GM23248 (cell line): ENCODE measurements at regions not wholly inside any gene's neighbourhood (a gene's known extent, or its start where the extent isn't known, plus 50 kb on each side); places are given as distances from the start of the nearest gene placed in this dataset.

Source experiments
- DNase-seq: peaks from one replicate; pipeline ENCODE4 v3.0.0-alpha.2; 2015
- H2AFZ ChIP-seq: fragments of 200-600 bp; sonication (generic); 2 replicates; pipeline ENCODE4 v1.6.1; 2016; ENCODE audit warnings: antibody characterized with exemption
- H3F3A ChIP-seq: fragments of 200-600 bp; sonication (generic); 2 replicates; pipeline ENCODE4 v1.6.1; 2016; ENCODE audit warnings: mild to moderate bottlenecking, antibody characterized with exemption, mixed run types; ENCODE audit not compliant: insufficient read depth
- H3K27ac ChIP-seq: fragments of 200-600 bp; sonication (generic); 2 replicates; pipeline ENCODE4 v1.5.1; 2016; ENCODE audit warnings: mild to moderate bottlenecking
- H3K27me3 ChIP-seq: fragments of 200-600 bp; sonication (generic); replicated peaks from 2 replicates; pipeline ENCODE4 v1.6.1; 2016; ENCODE audit warnings: mild to moderate bottlenecking; ENCODE audit not compliant: insufficient read depth
- H3K36me3 ChIP-seq: fragments of 200-600 bp; sonication (generic); 2 replicates; pipeline ENCODE4 v1.6.1; 2016; ENCODE audit warnings: low read depth, mild to moderate bottlenecking
- H3K4me1 ChIP-seq: fragments of 200-600 bp; sonication (generic); 2 replicates; pipeline ENCODE4 v1.6.1; 2016; ENCODE audit warnings: mild to moderate bottlenecking; ENCODE audit not compliant: insufficient read depth
- H3K4me2 ChIP-seq: fragments of 200-600 bp; sonication (generic); one replicate; pipeline ENCODE4 v1.6.1; 2016; ENCODE audit warnings: mild to moderate bottlenecking; ENCODE audit not compliant: unreplicated experiment
- H3K4me3 ChIP-seq: fragments of 200-600 bp; sonication (generic); 2 replicates; pipeline ENCODE4 v1.5.1; 2016; ENCODE audit warnings: mild to moderate bottlenecking
- H3K79me2 ChIP-seq: fragments of 200-600 bp; sonication (generic); 2 replicates; pipeline ENCODE4 v1.6.1; 2016; ENCODE audit warnings: mild to moderate bottlenecking; ENCODE audit not compliant: insufficient read depth
- H3K9ac ChIP-seq: fragments of 200-600 bp; sonication (generic); 2 replicates; pipeline ENCODE4 v1.6.1; 2016; ENCODE audit warnings: mild to moderate bottlenecking
- H3K9me2 ChIP-seq: fragments of 200-600 bp; sonication (generic); 2 replicates; pipeline ENCODE4 v1.6.1; 2016; ENCODE audit warnings: mixed run types, mild to moderate bottlenecking, moderate library complexity; ENCODE audit not compliant: insufficient read depth
- H3K9me3 ChIP-seq: fragments of 200-600 bp; sonication (generic); one replicate; pipeline ENCODE4 v1.6.1; 2017; ENCODE audit warnings: low read depth
- H4K20me1 ChIP-seq: fragments of 200-600 bp; sonication (generic); 2 replicates; pipeline ENCODE4 v1.6.0; 2016; ENCODE audit not compliant: insufficient read depth
- EZH2 ChIP-seq: fragments of 200-600 bp; sonication (generic); IDR thresholded peaks from 2 replicates; pipeline ENCODE4 v1.6.1; 2018; ENCODE audit warnings: antibody characterized with exemption, mild to moderate bottlenecking; ENCODE audit not compliant: insufficient read depth, poor library complexity, severe bottlenecking
- EZH2phosphoT487 ChIP-seq: fragments of 200-600 bp; sonication (generic); IDR thresholded peaks from 2 replicates; pipeline ENCODE4 v1.6.1; 2018; ENCODE audit warnings: antibody characterized with exemption, moderate library complexity, mild to moderate bottlenecking, low read depth; ENCODE audit not compliant: insufficient read depth
- WGBS, 2 experiments: methylation state at CpG; one replicate each; pipeline ENCODE4 v1.1.6; 2015 to 2017; ENCODE audit warnings: low lambda C conversion rate in 2 of 2, low coverage in 1 of 2; ENCODE audit errors: missing lambda C conversion rate in 2 of 2; 5-methylcytosine and 5-hydroxymethylcytosine counted together
- in situ Hi-C: fragments of 300-500 bp; cut with MboI; formaldehyde crosslinking; loops from 2 replicates; pipeline ENCODE4 v1.15.0; 2020

GRCh38 chr4:3362431-3363287 lies 69.8 kb downstream of the RGS12 start:
- in situ Hi-C loops: no loop called here
- H3F3A ChIP-seq: no peaks in the 10 kb centered on the region
- H3K36me3 ChIP-seq: no peaks in the 10 kb centered on the region
- no peak overlapping the region for H3K4me3 ChIP-seq
- no peak overlapping the region for H2AFZ ChIP-seq
- no peaks in the 10 kb centered on the region for H3K9me2 ChIP-seq
- no peaks in the 10 kb centered on the region for H4K20me1 ChIP-seq
- H3K9me3 ChIP-seq: no peaks in the 10 kb centered on the region
- 95 to 97% methylated on average over 17 to 19 of the region's 19 CpGs for WGBS, 2 experiments
- no peak for DNase-seq
- TF ChIP-seq EZH2 (no peak), EZH2phosphoT487 (no peak)
- no peaks in the 10 kb centered on the region for H3K79me2 ChIP-seq
- H3K27ac ChIP-seq: no peak overlapping the region
- H3K4me2 ChIP-seq: no peak overlapping the region
- no peaks in the 10 kb centered on the region for H3K4me1 ChIP-seq
- no peaks in the 10 kb centered on the region for H3K27me3 ChIP-seq
- H3K9ac ChIP-seq: no peak overlapping the region

GRCh38 chr4:3363411-3364141 lies 70.8 kb downstream of the RGS12 start:
- no peaks in the 10 kb centered on the region for H3K79me2 ChIP-seq
- H3K4me3 ChIP-seq: no peak overlapping the region
- H4K20me1 ChIP-seq: no peaks in the 10 kb centered on the region
- 94 to 95% methylated on average over 27 to 30 of the region's 30 CpGs for WGBS, 2 experiments
- no peaks in the 10 kb centered on the region for H3K27me3 ChIP-seq
- no peaks in the 10 kb centered on the region for H3K36me3 ChIP-seq
- no peak overlapping the region for H3K4me2 ChIP-seq
- no peaks in the 10 kb centered on the region for H3K9me2 ChIP-seq
- in situ Hi-C loops: no loop called here
- no peaks in the 10 kb centered on the region for H3K9me3 ChIP-seq
- TF ChIP-seq EZH2phosphoT487 (no peak), EZH2 (no peak)
- H3K27ac ChIP-seq: no peak overlapping the region
- no peak for DNase-seq
- no peak overlapping the region for H2AFZ ChIP-seq
- H3K4me1 ChIP-seq: no peaks in the 10 kb centered on the region
- H3F3A ChIP-seq: no peaks in the 10 kb centered on the region
- no peak overlapping the region for H3K9ac ChIP-seq

DNA sequence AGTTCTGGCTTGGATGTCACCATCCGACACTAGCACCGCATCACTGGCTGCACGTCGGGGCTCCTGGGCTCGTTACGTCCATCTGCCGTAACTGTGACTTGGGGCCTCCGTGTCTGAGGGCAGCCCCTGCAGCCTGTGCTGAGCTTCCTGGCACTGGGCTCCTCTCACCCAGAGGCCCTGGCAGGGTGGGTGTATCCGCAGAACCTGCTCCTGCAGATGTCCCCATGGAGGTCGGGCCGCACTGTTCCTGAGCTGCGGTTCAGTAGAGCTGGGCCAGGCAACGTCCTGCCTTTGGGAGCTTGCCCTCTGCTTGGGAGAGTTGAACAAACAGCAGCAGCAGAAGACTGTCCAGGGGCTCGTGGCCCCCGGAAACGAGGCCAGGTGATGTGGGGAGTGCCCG lies 71.4 kb downstream of the RGS12 start:
- no peaks in the 10 kb centered on the region for H3K79me2 ChIP-seq
- no peaks in the 10 kb centered on the region for H3K27me3 ChIP-seq
- in situ Hi-C loops: no loop called here
- no peaks in the 10 kb centered on the region for H3K9me2 ChIP-seq
- H2AFZ ChIP-seq: no peak overlapping the region
- H3K9me3 ChIP-seq: no peaks in the 10 kb centered on the region
- 0 out of 2 replicates have a peak, but pooled peaks cover 2% of the 10 kb centered on the region for H3F3A ChIP-seq
- H3K4me1 ChIP-seq: peaks cover 5% of the 10 kb centered on the region
- H3K27ac ChIP-seq: no peak overlapping the region
- 93 to 95% methylated on average over 17 of the region's 17 CpGs for WGBS, 2 experiments
- no peak for DNase-seq
- no peak overlapping the region for H3K4me2 ChIP-seq
- H3K36me3 ChIP-seq: no peaks in the 10 kb centered on the region
- H3K9ac ChIP-seq: no peak overlapping the region
- no peaks in the 10 kb centered on the region for H4K20me1 ChIP-seq
- H3K4me3 ChIP-seq: no peak overlapping the region
- TF ChIP-seq EZH2phosphoT487 (no peak), EZH2 (no peak)

DNA sequence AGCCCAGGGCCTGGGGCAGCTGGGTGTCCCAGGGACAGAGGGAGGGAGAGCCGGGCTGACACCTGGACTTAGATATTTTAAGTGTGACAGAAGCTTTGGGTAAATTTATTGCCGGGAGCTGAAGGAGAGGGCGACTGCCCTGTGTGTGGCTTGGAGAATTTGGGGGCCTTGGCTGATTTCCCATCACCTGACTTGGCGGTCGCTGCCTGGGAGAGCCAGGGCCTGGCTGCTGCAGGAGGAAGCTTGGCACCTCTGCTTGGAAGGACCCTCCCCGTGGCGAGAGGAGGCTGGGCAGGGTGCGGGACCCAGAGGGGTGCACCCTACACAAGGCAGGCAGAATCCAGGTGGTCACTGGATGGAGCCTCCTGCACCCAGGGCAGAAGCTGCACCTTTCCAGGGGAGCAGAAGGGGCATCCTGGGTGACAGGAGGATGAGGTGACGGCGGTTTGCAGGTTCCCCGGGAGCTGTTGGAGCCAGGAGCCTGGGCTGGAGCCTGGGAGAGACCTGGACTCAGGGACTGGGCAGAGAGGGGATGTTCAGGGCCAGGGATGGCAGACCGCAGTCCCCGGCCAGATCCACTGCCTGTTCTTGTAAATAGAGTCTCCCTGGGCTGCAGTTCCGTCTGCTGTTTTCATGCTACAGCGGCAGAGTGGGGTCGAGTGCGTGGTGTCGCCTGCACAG lies 72.0 kb downstream of the RGS12 start:
- Histone ChIP-seq H3K9me3 (no peaks in the 10 kb centered on the region), H3K79me2 (no peaks in the 10 kb centered on the region), H4K20me1 (no peaks in the 10 kb centered on the region), H3K4me3 (no peak overlapping the region), H3K4me2 (no peak overlapping the region), H3K9ac (no peak overlapping the region), H3K36me3 (no peaks in the 10 kb centered on the region), H3K27ac (no peak overlapping the region), H3K4me1 (peaks cover 11% of the 10 kb centered on the region), H3K27me3 (no peaks in the 10 kb centered on the region), H2AFZ (no peak overlapping the region), H3K9me2 (no peaks in the 10 kb centered on the region), H3F3A (peaks cover 7% of the 10 kb centered on the region; the same call in 1 of the 2 replicates)
- WGBS, 2 experiments: 94 to 95% methylated on average over 17 to 18 of the region's 18 CpGs
- TF ChIP-seq EZH2: no peak
- TF ChIP-seq EZH2phosphoT487: no peak
- no peak for DNase-seq
- in situ Hi-C loops: no loop called here
